GM23338 (cell line): ENCODE measurements at regions not wholly inside any gene's neighbourhood (a gene's known extent, or its start where the extent isn't known, plus 50 kb on each side); places are given as distances from the start of the nearest gene placed in this dataset.

Source experiments
- ATAC-seq: fragments of 200-7000 bp; cut with Tn5 transposase; 3 replicates; pipeline ENCODE4 v1.9.1; 2020
- DNase-seq: peaks from one replicate; pipeline ENCODE4 v3.0.0-alpha.2; 2015; ENCODE audit warnings: low spot score
- H2AFZ ChIP-seq: fragments of 200-600 bp; sonication (generic); 2 replicates; pipeline ENCODE4 v1.8.0; 2016; ENCODE audit warnings: antibody characterized with exemption, mild to moderate bottlenecking, moderate library complexity
- H3F3A ChIP-seq: fragments of 200-600 bp; sonication (generic); replicated peaks from 2 replicates; pipeline ENCODE4 v1.8.0; 2017; ENCODE audit warnings: antibody characterized with exemption, mixed run types, low read depth
- H3K27ac ChIP-seq: fragments of 200-600 bp; sonication (generic); 2 replicates; pipeline ENCODE4 v1.6.1; 2016; ENCODE audit warnings: low read depth
- H3K27me3 ChIP-seq: fragments of 200-600 bp; sonication (generic); 2 replicates; pipeline ENCODE4 v1.8.0; 2016; ENCODE audit warnings: mild to moderate bottlenecking, mixed run types, moderate library complexity; ENCODE audit not compliant: insufficient read depth
- H3K36me3 ChIP-seq: fragments of 200-600 bp; sonication (generic); 2 replicates; pipeline ENCODE4 v1.8.0; 2016; ENCODE audit warnings: mild to moderate bottlenecking; ENCODE audit not compliant: insufficient read depth
- H3K4me1 ChIP-seq: fragments of 200-600 bp; sonication (generic); 2 replicates; pipeline ENCODE4 v1.8.0; 2016; ENCODE audit warnings: mild to moderate bottlenecking, moderate library complexity; ENCODE audit not compliant: insufficient read depth
- H3K4me2 ChIP-seq: fragments of 200-600 bp; sonication (generic); 2 replicates; pipeline ENCODE4 v1.7.1; 2017; ENCODE audit warnings: mixed run types
- H3K4me3 ChIP-seq: fragments of 200-600 bp; sonication (generic); 2 replicates; pipeline ENCODE4 v1.6.1; 2016; ENCODE audit warnings: mixed run types
- H3K79me2 ChIP-seq: fragments of 200-600 bp; sonication (generic); replicated peaks from 2 replicates; pipeline ENCODE4 v1.8.0; 2017; ENCODE audit warnings: mild to moderate bottlenecking; ENCODE audit not compliant: insufficient read depth
- H3K9me2 ChIP-seq: fragments of 200-600 bp; sonication (generic); 2 replicates; pipeline ENCODE4 v1.8.0; 2017; ENCODE audit not compliant: insufficient read depth
- H4K20me1 ChIP-seq: fragments of 200-600 bp; sonication (generic); replicated peaks from 2 replicates; pipeline ENCODE4 v1.8.0; 2017; ENCODE audit warnings: mild to moderate bottlenecking; ENCODE audit not compliant: insufficient read depth
- H3K27ac Mint-ChIP-seq: 2 replicates; pipeline ENCODE4 v1.8.0; 2020; ENCODE audit warnings: inconsistent platforms, mild to moderate bottlenecking, moderate library complexity, mixed read lengths
- H3K27me3 Mint-ChIP-seq: 3 replicates; pipeline ENCODE4 v1.8.0; 2022; ENCODE audit warnings: low read depth, mild to moderate bottlenecking, moderate library complexity, mixed read lengths, inconsistent platforms; ENCODE audit not compliant: insufficient read depth, poor library complexity
- H3K36me3 Mint-ChIP-seq: 3 replicates; pipeline ENCODE4 v1.8.0; 2021; ENCODE audit warnings: low read depth, mild to moderate bottlenecking, inconsistent platforms, moderate library complexity, mixed read lengths
- H3K4me1 Mint-ChIP-seq: 3 replicates; pipeline ENCODE4 v1.8.0; 2020; ENCODE audit warnings: mild to moderate bottlenecking, inconsistent platforms, mixed read lengths
- H3K4me3 Mint-ChIP-seq: 3 replicates; pipeline ENCODE4 v1.8.0; 2021; ENCODE audit warnings: moderate library complexity, mild to moderate bottlenecking, inconsistent platforms, mixed read lengths
- H3K9me3 Mint-ChIP-seq: 3 replicates; pipeline ENCODE4 v1.8.0; 2020; ENCODE audit warnings: moderate library complexity, mild to moderate bottlenecking, inconsistent platforms, mixed read lengths
- CREB1 ChIP-seq: fragments of 250-450 bp; sonication (Bioruptor Pico); IDR thresholded peaks from 2 replicates; pipeline ENCODE4 v1.5.0; 2020; ENCODE audit warnings: low read depth, mild to moderate bottlenecking, moderate library complexity
- EZH2 ChIP-seq: fragments of 200-600 bp; sonication (generic); IDR thresholded peaks from one replicate; pipeline ENCODE4 v1.8.0; 2017; ENCODE audit warnings: antibody characterized with exemption, mild to moderate bottlenecking, low read depth; ENCODE audit not compliant: unreplicated experiment
- NANOG ChIP-seq: IDR thresholded peaks from 2 replicates; pipeline ENCODE4 v1.6.1; 2016; ENCODE audit warnings: antibody characterized with exemption, borderline replicate concordance
- POLR2AphosphoS5 ChIP-seq: IDR thresholded peaks from 2 replicates; pipeline ENCODE4 v1.6.1; 2016; ENCODE audit warnings: antibody characterized with exemption, low read depth
- STAT1 ChIP-seq: IDR thresholded peaks from one replicate; pipeline ENCODE4 v1.6.1; 2016; ENCODE audit warnings: antibody characterized with exemption; ENCODE audit not compliant: unreplicated experiment
- ZNF114 ChIP-seq: fragments of 250-450 bp; sonication (Bioruptor Pico); IDR thresholded peaks from 2 replicates; pipeline ENCODE4 v1.5.0; 2020; ENCODE audit warnings: mild to moderate bottlenecking, moderate library complexity
- ZNF331 ChIP-seq: fragments of 250-450 bp; sonication (Bioruptor Pico); IDR thresholded peaks from 2 replicates; pipeline ENCODE4 v1.5.0; 2020; ENCODE audit warnings: low read depth, mild to moderate bottlenecking, moderate library complexity
- TF ChIP-seq, protein P1 (sequence below): IDR thresholded peaks from one replicate; pipeline ENCODE4 v1.6.1; 2018; ENCODE audit warnings: antibody characterized with exemption; ENCODE audit not compliant: unreplicated experiment
- TF ChIP-seq, protein P2 (sequence below), 2 experiments: fragments of 200-600 bp in 1 of 2; sonication (generic) in 1 of 2; conservative IDR thresholded peaks; 2 replicates each; pipeline versions ENCODE4 v1.5.1 to v1.6.1; 2016 to 2017; ENCODE audit warnings: antibody characterized with exemption in 2 of 2, low read depth in 2 of 2, mild to moderate bottlenecking in 2 of 2, moderate library complexity in 1 of 2

DNA sequence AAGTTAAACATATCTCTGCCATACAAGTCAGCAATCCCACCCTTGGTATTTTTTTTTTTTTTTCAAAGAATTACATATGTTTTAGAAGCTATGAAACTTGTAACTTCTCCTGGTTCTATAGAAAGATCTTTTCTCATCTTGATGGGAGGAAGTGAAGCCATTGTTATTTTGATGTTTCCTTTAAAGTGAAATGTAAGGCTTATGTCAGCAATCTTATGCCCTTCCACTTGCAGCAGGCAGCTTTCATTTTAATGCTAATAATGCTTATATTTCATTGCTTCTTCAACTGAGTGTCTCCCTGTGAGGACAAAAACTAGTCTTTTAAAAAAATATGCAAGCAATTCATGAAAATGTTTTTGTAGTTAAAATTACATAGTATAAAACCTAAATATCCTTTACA is 1614.7 kb downstream of the KHDRBS2 start:
- H3K27ac Mint-ChIP-seq: no peak overlapping the region; the same call in 1 of the 2 replicates
- H3K27ac ChIP-seq: peak overlapping the region; percentile 2; the same call in 1 of the 2 replicates
- peaks cover 8% of the 10 kb centered on the region for H3K27me3 Mint-ChIP-seq
- no peak overlapping the region for H2AFZ ChIP-seq
- peaks cover 64% of the 10 kb centered on the region for H3K36me3 Mint-ChIP-seq
- H4K20me1 ChIP-seq: no peaks in the 10 kb centered on the region
- no peaks in the 10 kb centered on the region for H3K27me3 ChIP-seq
- peaks cover 8% of the 10 kb centered on the region; the same call in 1 of the 2 replicates for H3K36me3 ChIP-seq
- no peaks in the 10 kb centered on the region for H3F3A ChIP-seq
- peaks cover 33% of the 10 kb centered on the region for H3K4me1 Mint-ChIP-seq
- DNase-seq: peak; percentile 52
- H3K4me3 ChIP-seq: no peak overlapping the region
- H3K4me2 ChIP-seq: peak overlapping the region; percentile 8; the same call in 1 of the 2 replicates
- H3K79me2 ChIP-seq: no peaks in the 10 kb centered on the region
- H3K4me1 ChIP-seq: peaks cover 22% of the 10 kb centered on the region
- ATAC-seq: peak; percentile 58
- no peak overlapping the region; the same call in 2 of the 3 replicates for H3K4me3 Mint-ChIP-seq
- H3K9me3 Mint-ChIP-seq: peaks cover 50% of the 10 kb centered on the region
- peaks cover 4% of the 10 kb centered on the region; the same call in 1 of the 2 replicates for H3K9me2 ChIP-seq
- TF ChIP-seq ZNF331: no peak
- TF ChIP-seq NANOG: peak; percentile 90

DNA sequence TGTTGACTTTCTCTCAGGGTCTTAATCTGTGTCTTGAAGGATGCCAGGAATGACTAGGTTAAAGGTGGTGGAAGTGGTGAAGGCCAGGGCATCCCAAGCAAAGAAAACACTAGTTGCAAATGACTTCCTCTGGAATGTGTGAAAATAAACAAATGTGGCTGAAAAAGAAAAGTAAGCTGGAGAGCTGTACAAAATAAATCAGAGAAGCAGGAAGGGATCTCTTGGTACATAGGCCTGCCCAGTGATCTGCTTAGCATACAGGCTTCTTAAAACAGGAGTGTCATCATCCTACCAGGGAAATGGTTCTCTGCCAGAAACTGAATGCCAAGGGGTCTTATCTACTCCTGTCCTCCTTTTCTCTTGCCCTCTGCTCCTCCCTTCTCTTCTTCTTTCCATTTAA is 1616.0 kb downstream of the KHDRBS2 start:
- no peak overlapping the region for H3K4me3 Mint-ChIP-seq
- no peak overlapping the region for H3K27ac ChIP-seq
- ATAC-seq (no peak), DNase-seq (no peak)
- 0 out of 2 replicates have a peak overlapping the region, but pooled peaks have one; percentile 1 for H3K4me2 ChIP-seq
- TF ChIP-seq, protein P1, sequence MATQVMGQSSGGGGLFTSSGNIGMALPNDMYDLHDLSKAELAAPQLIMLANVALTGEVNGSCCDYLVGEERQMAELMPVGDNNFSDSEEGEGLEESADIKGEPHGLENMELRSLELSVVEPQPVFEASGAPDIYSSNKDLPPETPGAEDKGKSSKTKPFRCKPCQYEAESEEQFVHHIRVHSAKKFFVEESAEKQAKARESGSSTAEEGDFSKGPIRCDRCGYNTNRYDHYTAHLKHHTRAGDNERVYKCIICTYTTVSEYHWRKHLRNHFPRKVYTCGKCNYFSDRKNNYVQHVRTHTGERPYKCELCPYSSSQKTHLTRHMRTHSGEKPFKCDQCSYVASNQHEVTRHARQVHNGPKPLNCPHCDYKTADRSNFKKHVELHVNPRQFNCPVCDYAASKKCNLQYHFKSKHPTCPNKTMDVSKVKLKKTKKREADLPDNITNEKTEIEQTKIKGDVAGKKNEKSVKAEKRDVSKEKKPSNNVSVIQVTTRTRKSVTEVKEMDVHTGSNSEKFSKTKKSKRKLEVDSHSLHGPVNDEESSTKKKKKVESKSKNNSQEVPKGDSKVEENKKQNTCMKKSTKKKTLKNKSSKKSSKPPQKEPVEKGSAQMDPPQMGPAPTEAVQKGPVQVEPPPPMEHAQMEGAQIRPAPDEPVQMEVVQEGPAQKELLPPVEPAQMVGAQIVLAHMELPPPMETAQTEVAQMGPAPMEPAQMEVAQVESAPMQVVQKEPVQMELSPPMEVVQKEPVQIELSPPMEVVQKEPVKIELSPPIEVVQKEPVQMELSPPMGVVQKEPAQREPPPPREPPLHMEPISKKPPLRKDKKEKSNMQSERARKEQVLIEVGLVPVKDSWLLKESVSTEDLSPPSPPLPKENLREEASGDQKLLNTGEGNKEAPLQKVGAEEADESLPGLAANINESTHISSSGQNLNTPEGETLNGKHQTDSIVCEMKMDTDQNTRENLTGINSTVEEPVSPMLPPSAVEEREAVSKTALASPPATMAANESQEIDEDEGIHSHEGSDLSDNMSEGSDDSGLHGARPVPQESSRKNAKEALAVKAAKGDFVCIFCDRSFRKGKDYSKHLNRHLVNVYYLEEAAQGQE: no peak
- TF ChIP-seq EZH2: no peak
- TF ChIP-seq CREB1: no peak
- no peak for TF ChIP-seq ZNF331
- no peak for TF ChIP-seq STAT1
- TF ChIP-seq, protein P2, sequence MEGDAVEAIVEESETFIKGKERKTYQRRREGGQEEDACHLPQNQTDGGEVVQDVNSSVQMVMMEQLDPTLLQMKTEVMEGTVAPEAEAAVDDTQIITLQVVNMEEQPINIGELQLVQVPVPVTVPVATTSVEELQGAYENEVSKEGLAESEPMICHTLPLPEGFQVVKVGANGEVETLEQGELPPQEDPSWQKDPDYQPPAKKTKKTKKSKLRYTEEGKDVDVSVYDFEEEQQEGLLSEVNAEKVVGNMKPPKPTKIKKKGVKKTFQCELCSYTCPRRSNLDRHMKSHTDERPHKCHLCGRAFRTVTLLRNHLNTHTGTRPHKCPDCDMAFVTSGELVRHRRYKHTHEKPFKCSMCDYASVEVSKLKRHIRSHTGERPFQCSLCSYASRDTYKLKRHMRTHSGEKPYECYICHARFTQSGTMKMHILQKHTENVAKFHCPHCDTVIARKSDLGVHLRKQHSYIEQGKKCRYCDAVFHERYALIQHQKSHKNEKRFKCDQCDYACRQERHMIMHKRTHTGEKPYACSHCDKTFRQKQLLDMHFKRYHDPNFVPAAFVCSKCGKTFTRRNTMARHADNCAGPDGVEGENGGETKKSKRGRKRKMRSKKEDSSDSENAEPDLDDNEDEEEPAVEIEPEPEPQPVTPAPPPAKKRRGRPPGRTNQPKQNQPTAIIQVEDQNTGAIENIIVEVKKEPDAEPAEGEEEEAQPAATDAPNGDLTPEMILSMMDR (conservative IDR thresholded peaks at IDR 0.05; ENCODE audit: low read depth in 2 of 2): no peak
- TF ChIP-seq POLR2AphosphoS5: no peak
- no peak for TF ChIP-seq ZNF114
- peaks cover 68% of the 10 kb centered on the region for H3K36me3 Mint-ChIP-seq
- H3K9me3 Mint-ChIP-seq: peaks cover 53% of the 10 kb centered on the region
- H3K79me2 ChIP-seq: no peaks in the 10 kb centered on the region
- H3K9me2 ChIP-seq: peaks cover 8% of the 10 kb centered on the region; the same call in 1 of the 2 replicates
- peaks cover 11% of the 10 kb centered on the region for H3K27me3 Mint-ChIP-seq
- no peaks in the 10 kb centered on the region for H3F3A ChIP-seq
- H3K4me3 ChIP-seq: no peak overlapping the region
- H3K27ac Mint-ChIP-seq: peak overlapping the region; percentile 17
- H2AFZ ChIP-seq: no peak overlapping the region
- no peaks in the 10 kb centered on the region for H4K20me1 ChIP-seq
- no peaks in the 10 kb centered on the region for H3K27me3 ChIP-seq
- H3K4me1 ChIP-seq: peaks cover 22% of the 10 kb centered on the region
- H3K36me3 ChIP-seq: peaks cover 9% of the 10 kb centered on the region; the same call in 1 of the 2 replicates
- H3K4me1 Mint-ChIP-seq: peaks cover 33% of the 10 kb centered on the region
